ENCODE measurements at regions not wholly inside any gene's neighbourhood (a gene's known extent, or its start where the extent isn't known, plus 50 kb on each side); places are given as distances from the start of the nearest gene placed in this dataset.

DNA sequence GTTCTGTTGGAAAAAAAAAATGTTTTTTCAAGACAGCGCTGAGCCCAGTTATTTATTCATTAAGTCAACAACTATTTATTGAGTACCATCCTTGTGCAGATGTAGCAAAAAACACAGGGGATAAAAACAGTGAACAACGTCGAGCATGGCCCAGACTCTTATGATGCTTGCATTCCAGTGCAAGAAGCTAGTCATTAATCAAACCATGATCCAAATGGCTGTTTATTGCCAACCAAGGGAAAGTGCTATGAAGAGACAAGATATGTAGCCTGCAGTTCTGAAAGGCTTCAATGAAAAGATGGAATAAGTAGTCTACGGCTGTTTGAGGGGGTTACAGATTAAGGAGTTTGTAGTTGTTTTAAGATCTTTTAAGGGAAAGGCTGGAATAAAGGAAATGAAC is 262.3 kb downstream of the NEBL start:
- Mint-ChIP-seq H3K27me3 (ENCODE audit: low read depth) (no peaks in the 10 kb centered on the region), H3K4me3 (no peak overlapping the region), H3K27ac (no peak overlapping the region), H3K4me1 (ENCODE audit: low read depth) (peaks cover 3% of the 10 kb centered on the region), H3K36me3 (ENCODE audit: low read depth) (no peaks in the 10 kb centered on the region), H3K9me3 (peaks cover 17% of the 10 kb centered on the region)

DNA sequence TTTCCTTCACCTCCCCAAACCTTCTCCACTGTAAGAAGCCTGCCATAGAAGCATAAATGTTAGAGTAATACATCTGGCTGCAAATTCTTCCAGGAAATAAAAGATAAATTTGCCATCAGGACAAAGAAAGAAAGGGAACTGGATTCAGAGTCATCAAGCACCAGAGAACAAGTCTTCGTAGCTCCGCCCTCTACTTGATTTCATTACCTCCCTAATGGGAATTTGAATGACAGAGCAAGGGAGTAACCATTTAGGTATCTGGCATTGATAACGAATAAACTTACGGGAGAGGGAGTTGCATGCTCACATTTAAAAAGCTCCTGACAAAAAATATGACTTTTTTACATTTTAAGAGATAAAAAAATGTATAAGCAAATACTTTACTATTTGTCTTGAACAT is 263.4 kb downstream of the NEBL start:
- Mint-ChIP-seq H3K27me3 (ENCODE audit: low read depth) (no peaks in the 10 kb centered on the region), H3K36me3 (ENCODE audit: low read depth) (no peaks in the 10 kb centered on the region), H3K9me3 (peaks cover 9% of the 10 kb centered on the region), H3K4me3 (no peak overlapping the region), H3K4me1 (ENCODE audit: low read depth) (peaks cover 3% of the 10 kb centered on the region), H3K27ac (no peak overlapping the region)

DNA sequence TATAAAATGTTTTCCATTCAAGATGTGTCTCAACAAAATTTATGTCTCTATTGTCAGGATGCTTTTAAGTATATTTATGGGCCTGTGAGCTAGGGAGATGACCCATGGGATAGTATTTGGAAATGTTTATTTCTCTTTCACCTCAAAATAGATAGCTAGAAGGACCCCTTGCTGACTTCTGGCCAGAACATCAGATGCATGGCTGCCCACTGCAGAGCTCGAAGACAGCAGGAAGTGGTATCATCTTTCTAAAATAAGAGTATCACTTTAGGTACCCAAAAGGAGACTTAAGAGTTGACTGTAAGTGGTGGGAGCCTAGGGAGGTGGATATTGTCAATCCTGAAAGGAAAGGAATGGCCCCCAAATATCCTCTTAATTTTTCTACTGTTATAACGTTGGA is 264.4 kb downstream of the NEBL start:
- Mint-ChIP-seq H3K27me3 (ENCODE audit: low read depth) (no peaks in the 10 kb centered on the region), H3K4me1 (ENCODE audit: low read depth) (peaks cover 3% of the 10 kb centered on the region), H3K36me3 (ENCODE audit: low read depth) (no peaks in the 10 kb centered on the region), H3K27ac (no peak overlapping the region), H3K4me3 (no peak overlapping the region), H3K9me3 (peaks cover 9% of the 10 kb centered on the region)

DNA sequence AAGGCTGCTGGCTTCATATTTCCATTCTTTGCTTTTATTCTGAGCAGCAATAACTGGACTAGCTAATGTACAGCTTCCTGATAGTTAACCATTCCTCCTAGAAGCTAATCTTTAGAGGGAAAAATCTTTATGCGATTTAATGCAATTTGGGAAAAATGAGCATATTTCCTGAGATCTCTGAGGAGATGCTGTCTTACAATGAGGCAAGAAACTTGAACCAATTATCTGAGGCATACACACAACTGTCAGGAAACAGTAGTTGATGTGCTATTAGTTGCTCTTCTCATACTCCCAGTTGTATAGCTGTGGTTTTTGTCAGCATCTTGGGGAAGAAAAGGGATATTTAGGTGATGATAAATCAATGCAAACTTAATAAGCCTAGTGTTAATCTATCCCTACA is 265.9 kb downstream of the NEBL start:
- H3K9me3 Mint-ChIP-seq = peaks cover 4% of the 10 kb centered on the region
- H3K27me3 Mint-ChIP-seq (ENCODE audit: low read depth) = no peaks in the 10 kb centered on the region
- no peak overlapping the region for H3K27ac Mint-ChIP-seq
- no peaks in the 10 kb centered on the region for H3K36me3 Mint-ChIP-seq (ENCODE audit: low read depth)
- H3K4me1 Mint-ChIP-seq (ENCODE audit: low read depth) = peaks cover 3% of the 10 kb centered on the region
- no peak overlapping the region for H3K4me3 Mint-ChIP-seq

DNA sequence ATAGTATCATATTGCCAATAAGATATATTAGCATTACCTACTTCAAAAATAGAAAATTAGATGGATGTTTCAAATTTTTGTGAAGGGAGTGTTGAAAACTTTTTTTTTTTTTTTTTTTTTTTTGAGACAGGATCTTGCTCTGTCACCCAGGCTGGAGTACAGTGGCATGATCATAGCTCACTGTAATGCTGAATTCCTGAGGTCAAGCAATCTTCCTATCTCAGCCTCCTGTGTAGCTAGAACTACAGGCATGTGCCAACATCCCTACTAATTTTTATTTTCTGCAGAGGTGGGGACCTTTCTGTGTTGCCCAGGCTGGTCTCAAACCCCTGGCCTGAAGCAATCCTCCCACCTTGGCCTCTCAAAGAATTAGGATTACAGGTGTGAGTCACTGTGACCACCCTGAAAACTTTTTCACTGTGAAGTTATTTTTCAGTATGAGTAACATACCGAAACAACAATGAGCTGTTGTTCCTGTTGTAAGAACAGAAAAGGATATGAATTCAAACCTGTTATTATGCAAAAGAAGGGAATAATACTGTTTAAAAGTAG is 266.9 kb downstream of the NEBL start:
- Mint-ChIP-seq H3K9me3 (peaks cover 4% of the 10 kb centered on the region), H3K27ac (no peak overlapping the region), H3K27me3 (ENCODE audit: low read depth) (no peaks in the 10 kb centered on the region), H3K4me1 (ENCODE audit: low read depth) (peaks cover 3% of the 10 kb centered on the region), H3K4me3 (no peak overlapping the region), H3K36me3 (ENCODE audit: low read depth) (no peaks in the 10 kb centered on the region)

DNA sequence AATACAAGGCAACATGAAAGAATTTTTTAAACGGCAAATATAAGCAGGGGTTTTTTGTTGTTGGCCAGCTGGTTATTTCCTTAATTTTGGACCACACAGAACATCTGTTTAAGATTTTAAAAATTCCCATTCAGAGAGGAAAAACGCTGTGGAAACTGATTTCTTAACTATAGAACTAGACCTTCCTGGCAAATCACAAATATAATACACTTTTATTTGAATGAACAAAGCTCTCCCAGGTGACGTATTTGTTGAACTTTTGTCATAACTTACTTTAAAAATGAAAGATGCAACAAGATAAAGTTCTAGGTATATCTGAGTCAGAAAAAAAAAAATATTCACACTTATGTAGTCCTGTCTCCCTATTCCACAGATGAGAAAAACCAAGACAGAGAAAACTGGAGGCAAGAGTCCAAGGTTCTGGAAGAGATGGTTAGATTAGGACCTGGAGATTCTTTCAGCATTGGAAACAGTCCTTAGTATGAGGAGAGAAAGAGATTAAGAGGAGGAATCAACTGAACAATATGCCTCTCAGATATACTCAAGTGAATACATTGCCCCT is 269.1 kb downstream of the NEBL start:
- Mint-ChIP-seq H3K4me1 (ENCODE audit: low read depth) (peaks cover 3% of the 10 kb centered on the region), H3K9me3 (no peaks in the 10 kb centered on the region), H3K4me3 (no peak overlapping the region), H3K27ac (no peak overlapping the region), H3K27me3 (ENCODE audit: low read depth) (no peaks in the 10 kb centered on the region), H3K36me3 (ENCODE audit: low read depth) (no peaks in the 10 kb centered on the region)

DNA sequence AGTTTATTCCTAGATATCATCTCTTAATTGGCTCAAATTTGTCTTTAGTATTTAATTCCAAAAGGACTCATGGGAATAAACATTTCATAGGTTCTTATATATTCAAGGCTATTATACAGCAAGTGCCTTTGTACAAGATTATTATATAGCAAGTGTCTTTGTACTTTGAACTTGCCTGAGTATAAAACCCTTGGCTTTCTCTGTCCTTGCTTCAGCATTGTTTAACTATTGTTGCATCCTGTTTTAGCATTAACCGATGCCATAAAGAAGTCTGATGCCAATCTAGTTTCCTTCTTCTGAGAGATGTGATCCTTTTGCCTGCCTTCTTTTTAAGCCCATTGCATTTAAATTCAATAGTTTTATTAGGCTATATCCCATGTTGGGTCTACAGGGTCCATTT is 270.0 kb downstream of the NEBL start:
- Mint-ChIP-seq H3K4me1 (ENCODE audit: low read depth) (peaks cover 3% of the 10 kb centered on the region), H3K36me3 (ENCODE audit: low read depth) (no peaks in the 10 kb centered on the region), H3K4me3 (no peak overlapping the region), H3K27me3 (ENCODE audit: low read depth) (no peaks in the 10 kb centered on the region), H3K27ac (no peak overlapping the region), H3K9me3 (no peaks in the 10 kb centered on the region)

DNA sequence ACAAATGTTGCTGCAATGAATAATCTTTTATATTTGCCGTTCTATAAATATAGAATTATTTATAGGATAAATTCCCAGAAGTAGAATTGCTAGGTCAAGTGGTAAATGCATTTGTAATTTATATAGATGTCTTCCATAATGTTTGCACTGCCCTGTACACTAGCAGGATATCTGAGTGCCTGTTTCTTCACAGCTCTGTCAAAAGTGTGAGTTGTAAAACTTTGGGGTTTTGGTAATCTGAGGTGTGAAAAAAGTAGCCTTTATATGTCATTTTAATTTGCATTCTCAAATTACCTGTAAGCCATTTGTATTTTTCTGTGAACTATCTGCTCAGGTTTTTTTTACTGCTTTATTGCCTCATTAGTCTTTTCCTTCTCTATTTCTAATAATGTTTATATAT is 271.2 kb downstream of the NEBL start:
- H3K36me3 Mint-ChIP-seq (ENCODE audit: low read depth) = no peaks in the 10 kb centered on the region
- H3K27me3 Mint-ChIP-seq (ENCODE audit: low read depth) = no peaks in the 10 kb centered on the region
- H3K27ac Mint-ChIP-seq = no peak overlapping the region
- H3K9me3 Mint-ChIP-seq = no peaks in the 10 kb centered on the region
- no peak overlapping the region for H3K4me3 Mint-ChIP-seq
- peaks cover 3% of the 10 kb centered on the region for H3K4me1 Mint-ChIP-seq (ENCODE audit: low read depth)

DNA sequence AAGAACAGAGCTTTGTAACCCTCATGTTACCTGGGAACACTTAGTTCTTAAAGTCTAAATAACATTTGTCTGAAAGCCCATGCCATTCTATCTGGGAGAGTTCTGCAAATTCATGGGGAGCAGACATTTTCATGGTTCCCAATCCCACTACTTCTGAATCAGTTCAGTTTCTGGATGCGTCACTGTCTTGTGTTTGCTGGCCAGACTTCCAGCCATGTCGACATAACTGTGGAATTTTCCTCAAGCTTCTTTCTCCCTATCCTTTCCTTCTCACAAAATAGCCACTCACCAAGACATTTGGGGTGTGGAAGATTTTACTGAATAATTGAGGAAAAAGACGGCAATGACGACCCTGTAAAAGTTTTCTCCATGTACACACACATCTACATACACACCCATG is 272.5 kb downstream of the NEBL start:
- Mint-ChIP-seq H3K9me3 (no peaks in the 10 kb centered on the region), H3K27me3 (ENCODE audit: low read depth) (no peaks in the 10 kb centered on the region), H3K27ac (peak overlapping the region; percentile 53), H3K36me3 (ENCODE audit: low read depth) (no peaks in the 10 kb centered on the region), H3K4me3 (no peak overlapping the region), H3K4me1 (ENCODE audit: low read depth) (no peaks in the 10 kb centered on the region)

DNA sequence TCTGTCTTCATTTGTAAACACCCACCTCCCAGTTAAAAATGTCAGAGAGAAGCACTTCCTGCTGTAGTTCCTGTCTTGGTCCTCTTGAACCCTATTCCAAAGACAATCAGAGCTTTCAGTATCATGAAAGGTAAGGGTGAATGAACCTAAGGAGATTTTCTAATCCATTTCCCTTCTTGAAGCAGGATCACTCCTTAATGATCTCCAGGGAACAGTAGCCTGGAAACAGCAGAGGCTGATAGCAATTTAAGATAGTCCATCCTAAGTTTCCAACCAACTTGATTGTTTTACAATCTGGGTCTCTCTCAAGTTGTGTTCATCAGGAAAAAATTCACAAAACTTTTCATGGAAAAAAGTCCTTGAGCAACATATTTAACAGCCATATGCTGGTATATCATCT is 273.6 kb downstream of the NEBL start:
- no peaks in the 10 kb centered on the region for H3K4me1 Mint-ChIP-seq (ENCODE audit: low read depth)
- H3K27ac Mint-ChIP-seq = no peak overlapping the region
- H3K36me3 Mint-ChIP-seq (ENCODE audit: low read depth) = no peaks in the 10 kb centered on the region
- no peaks in the 10 kb centered on the region for H3K9me3 Mint-ChIP-seq
- H3K4me3 Mint-ChIP-seq = no peak overlapping the region
- no peaks in the 10 kb centered on the region for H3K27me3 Mint-ChIP-seq (ENCODE audit: low read depth)

DNA sequence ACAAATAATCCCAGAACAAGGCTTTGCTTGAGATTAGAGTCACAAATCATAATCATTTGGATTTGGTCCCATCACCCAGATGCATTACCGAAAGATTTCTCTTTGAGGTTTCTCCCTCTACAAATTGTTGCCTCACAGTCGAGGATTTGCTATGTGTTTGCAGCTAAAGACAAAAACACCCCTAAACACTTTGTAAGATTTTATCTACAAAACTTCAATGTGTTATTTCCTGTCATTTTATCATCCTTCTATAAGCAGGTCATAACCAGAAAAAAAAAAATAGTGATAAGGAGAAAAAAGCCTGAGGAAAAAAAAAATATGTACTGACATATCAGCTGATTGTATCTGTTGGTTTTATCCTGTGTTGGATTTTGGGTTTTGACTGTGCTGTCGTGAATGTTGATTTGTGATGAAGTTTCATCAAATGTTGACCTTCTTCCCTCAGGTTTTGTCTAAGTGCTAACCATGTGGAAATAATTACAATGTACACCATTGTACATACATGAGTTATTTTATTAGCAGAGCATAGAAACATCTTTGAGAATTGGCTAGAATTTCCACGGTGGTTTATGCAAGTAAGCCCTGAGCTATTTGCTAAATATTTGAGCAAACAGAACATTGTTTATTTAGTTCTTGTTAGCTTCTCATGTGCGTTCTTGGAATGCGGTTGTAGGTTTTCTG is 274.4 kb downstream of the NEBL start:
- H3K36me3 Mint-ChIP-seq (ENCODE audit: low read depth) = no peaks in the 10 kb centered on the region
- H3K4me1 Mint-ChIP-seq (ENCODE audit: low read depth) = no peaks in the 10 kb centered on the region
- no peak overlapping the region for H3K27ac Mint-ChIP-seq
- H3K4me3 Mint-ChIP-seq = no peak overlapping the region
- no peaks in the 10 kb centered on the region for H3K9me3 Mint-ChIP-seq
- H3K27me3 Mint-ChIP-seq (ENCODE audit: low read depth) = no peaks in the 10 kb centered on the region

DNA sequence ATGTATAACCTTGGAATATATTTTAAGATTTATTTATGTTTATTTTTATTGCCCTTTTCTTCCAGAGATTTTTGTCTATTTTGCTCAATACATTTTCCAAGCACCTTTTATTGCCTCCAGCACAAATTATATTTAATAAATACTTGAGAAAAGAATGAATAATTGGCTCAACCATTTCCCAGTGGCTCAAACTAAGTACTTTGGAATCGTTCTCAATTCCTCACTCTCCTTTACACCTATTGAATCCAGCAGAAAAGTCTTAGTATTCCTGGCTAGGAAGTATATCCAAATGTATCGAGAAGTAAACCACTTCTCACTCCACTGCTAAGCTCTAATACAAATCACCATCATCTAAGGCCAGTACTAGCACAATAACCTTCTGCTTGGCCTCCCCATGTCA is 276.1 kb downstream of the NEBL start:
- Mint-ChIP-seq H3K4me3 (no peak overlapping the region), H3K27me3 (ENCODE audit: low read depth) (no peaks in the 10 kb centered on the region), H3K36me3 (ENCODE audit: low read depth) (no peaks in the 10 kb centered on the region), H3K27ac (no peak overlapping the region), H3K4me1 (ENCODE audit: low read depth) (peaks cover 8% of the 10 kb centered on the region), H3K9me3 (peaks cover 4% of the 10 kb centered on the region)

DNA sequence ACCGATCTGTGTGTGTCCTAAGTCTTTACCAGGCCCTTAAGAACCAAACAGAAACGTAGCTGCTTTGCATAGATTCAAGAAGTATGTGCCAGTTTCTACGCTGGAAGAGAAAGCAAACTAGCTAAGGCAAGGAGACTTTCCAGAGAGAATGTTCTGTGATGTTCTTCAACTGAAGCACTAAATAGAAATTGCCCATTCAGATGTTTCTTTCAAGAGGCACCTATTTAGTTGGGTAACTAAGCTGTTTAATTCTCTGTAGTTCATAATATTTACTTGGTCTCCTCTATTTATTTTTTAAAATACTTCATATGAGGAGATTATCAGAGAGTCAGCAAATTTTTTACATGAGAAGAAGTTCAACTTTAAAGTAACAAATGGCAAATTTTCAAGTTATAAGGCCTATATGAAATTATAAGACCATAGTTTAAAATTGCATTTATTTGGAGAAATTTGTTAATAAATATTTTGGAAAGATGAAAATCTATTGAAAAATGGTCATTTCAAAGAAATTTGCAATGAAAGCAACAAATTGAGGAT is 279.0 kb downstream of the NEBL start:
- peaks cover 17% of the 10 kb centered on the region for H3K9me3 Mint-ChIP-seq
- H3K27ac Mint-ChIP-seq = no peak overlapping the region
- no peaks in the 10 kb centered on the region for H3K27me3 Mint-ChIP-seq (ENCODE audit: low read depth)
- no peak overlapping the region for H3K4me3 Mint-ChIP-seq
- H3K36me3 Mint-ChIP-seq (ENCODE audit: low read depth) = no peaks in the 10 kb centered on the region
- H3K4me1 Mint-ChIP-seq (ENCODE audit: low read depth) = peaks cover 8% of the 10 kb centered on the region

DNA sequence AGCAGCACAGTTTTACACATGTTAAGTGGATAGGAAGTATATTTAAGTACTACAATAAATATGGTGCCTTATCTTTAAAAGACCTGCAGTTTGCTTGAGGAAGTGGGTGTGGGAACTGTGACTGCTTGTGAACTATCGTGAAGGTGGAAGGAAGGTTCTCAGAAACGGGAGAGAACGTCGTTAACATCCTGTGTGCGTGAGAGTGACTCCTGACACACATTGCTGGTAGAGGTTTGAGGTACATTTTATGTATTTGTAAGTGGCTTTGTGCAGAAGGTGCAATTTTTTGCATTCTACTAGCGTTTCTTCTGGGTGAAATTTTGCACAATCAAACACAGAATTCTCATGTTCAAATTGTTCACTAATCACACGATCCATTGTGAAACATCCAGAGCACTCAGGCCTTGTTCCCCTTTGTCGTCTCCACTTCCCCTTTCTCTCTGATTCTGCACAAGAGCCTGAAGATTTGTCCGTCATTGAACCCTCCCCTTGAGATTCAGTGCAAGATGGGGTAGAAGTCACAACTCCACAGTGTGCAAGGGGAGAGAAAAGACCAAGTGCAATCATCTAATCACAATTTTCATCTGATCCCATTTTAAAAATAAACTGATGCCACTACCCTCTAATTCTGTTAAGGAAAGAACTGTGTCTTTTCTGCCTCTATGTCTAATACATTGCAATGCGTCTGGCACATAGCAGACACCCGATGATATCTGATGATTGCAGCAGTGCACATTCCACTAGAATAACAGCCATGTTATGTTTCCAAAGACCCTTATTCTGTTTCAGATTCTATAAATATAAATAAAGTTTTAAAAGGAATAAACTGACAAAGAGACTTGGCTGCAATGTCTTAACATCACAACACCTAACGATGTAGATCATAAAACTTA is 279.9 kb downstream of the NEBL start:
- Mint-ChIP-seq H3K4me1 (ENCODE audit: low read depth) (peaks cover 8% of the 10 kb centered on the region), H3K9me3 (peaks cover 17% of the 10 kb centered on the region), H3K27me3 (ENCODE audit: low read depth) (no peaks in the 10 kb centered on the region), H3K36me3 (ENCODE audit: low read depth) (no peaks in the 10 kb centered on the region), H3K4me3 (no peak overlapping the region), H3K27ac (peak overlapping the region; percentile 70)
